HepG2 (cell line): ENCODE measurements at regions not wholly inside any gene's neighbourhood (a gene's known extent, or its start where the extent isn't known, plus 50 kb on each side); places are given as distances from the start of the nearest gene placed in this dataset.

Experiments used
- ATAC-seq: fragments of 200-7000 bp; cut with Tn5 transposase; 3 replicates; pipeline ENCODE4 v1.9.1; 2020; ENCODE audit warnings: mild to moderate bottlenecking, moderate library complexity
- BruUV-seq: library from RNA; stranded (reverse); fragments of 400-500 nt; replicated peaks from 2 replicates; lab custom pipeline; 2021; lab: Mats Ljungman, UMichigan
- CTCF ChIA-PET: fragments of 300-600 bp; formaldehyde crosslinking; extraction: SDS; loops from one replicate; lab custom pipeline; 2021; ENCODE audit warnings: low total read pairs, inconsistent platforms, low intra/inter-chr PET ratio; lab: Yijun Ruan, JAX
- POLR2A ChIA-PET: fragments of 350-600 bp; sonication (Branson Sonifier 250); formaldehyde crosslinking; loops from one replicate; lab custom pipeline; 2020; ENCODE audit warnings: antibody characterized with exemption, inconsistent platforms; lab: Yijun Ruan, JAX
- DNase-seq: peaks from one replicate; pipeline ENCODE4 v3.0.0-alpha.2; 2015; ENCODE audit warnings: low spot score
- FAIRE-seq: peaks from 3 replicates; lab custom pipeline; 2011; peaks lifted over from hg19 to GRCh38; lab: Jason Lieb, UNC
- H2AFZ ChIP-seq: one replicate; pipeline ENCODE4 v1.6.1; 2011; ENCODE audit warnings: low read length, inconsistent platforms
- H3K27ac ChIP-seq: fragments of 300-600 bp; 3 replicates; pipeline ENCODE4 v1.8.0; 2011; ENCODE audit warnings: mixed run types, mild to moderate bottlenecking, mixed read lengths, low read length, inconsistent platforms; ENCODE audit not compliant: insufficient read depth; ENCODE audit errors: extremely low read length
- H3K27me3 ChIP-seq, 2 experiments: fragments of 200-600 bp in 1 of 2; 2 replicates in 1 of 2; 3 replicates in 1 of 2; pipeline versions ENCODE4 v1.6.0 to v1.8.0; 2011; ENCODE audit warnings: low read length in 2 of 2, mild to moderate bottlenecking in 2 of 2, moderate library complexity in 2 of 2, inconsistent platforms in 1 of 2; ENCODE audit not compliant: insufficient read depth in 2 of 2, control insufficient read depth in 1 of 2
- H3K36me3 ChIP-seq, 2 experiments: fragments of 200-600 bp in 1 of 2; replicated peaks in 1 of 2; 2 replicates in 1 of 2; 3 replicates in 1 of 2; pipeline versions ENCODE4 v1.5.1 to v1.8.0; 2011; ENCODE audit warnings: low read length in 2 of 2, inconsistent platforms in 1 of 2; ENCODE audit not compliant: insufficient read depth in 2 of 2, control insufficient read depth in 1 of 2
- H3K4me1 ChIP-seq: 2 replicates; pipeline ENCODE4 v1.5.1; 2012; ENCODE audit warnings: low read length, inconsistent platforms; ENCODE audit not compliant: insufficient read depth
- H3K4me2 ChIP-seq: 2 replicates; pipeline ENCODE4 v1.6.0; 2011; ENCODE audit warnings: low read depth, low read length, inconsistent platforms
- H3K4me3 ChIP-seq, 3 experiments: fragments of 200-600 bp in 1 of 3; sonication (generic), shearing (Covaris generic) in 1 of 3; replicated peaks in 1 of 3; 2 replicates each; pipeline ENCODE4 v1.5.1; 2011 to 2016; ENCODE audit warnings: low read length in 3 of 3, inconsistent platforms in 2 of 3, low read depth in 2 of 3, mild to moderate bottlenecking in 2 of 3, control low read depth in 1 of 3, mixed read lengths in 1 of 3; ENCODE audit not compliant: insufficient read depth in 1 of 3
- H3K79me2 ChIP-seq: one replicate; pipeline ENCODE4 v1.6.1; 2011; ENCODE audit warnings: low read length, inconsistent platforms; ENCODE audit not compliant: insufficient read depth
- H3K9ac ChIP-seq: 2 replicates; pipeline ENCODE4 v1.6.0; 2011; ENCODE audit warnings: mild to moderate bottlenecking, low read depth, low read length, inconsistent platforms; ENCODE audit not compliant: insufficient read depth
- H3K9me3 ChIP-seq: 2 replicates; pipeline ENCODE4 v1.5.1; 2012; ENCODE audit warnings: mild to moderate bottlenecking, low read length
- H4K20me1 ChIP-seq: 2 replicates; pipeline ENCODE4 v1.6.0; 2011; ENCODE audit warnings: inconsistent platforms, mild to moderate bottlenecking, low read length, moderate library complexity; ENCODE audit not compliant: insufficient read depth
- AHR ChIP-seq: IDR thresholded peaks from 2 replicates; pipeline ENCODE4 v1.6.1; 2018; ENCODE audit warnings: missing genetic modification reagents, missing compliant biosample characterization
- BORCS8-MEF2B ChIP-seq: sonication (generic); formaldehyde crosslinking; IDR thresholded peaks from 2 replicates; pipeline ENCODE4 v1.8.0; 2022; ENCODE audit warnings: mild to moderate bottlenecking, missing genetic modification reagents
- ELF1 ChIP-seq: sonication (generic); formaldehyde crosslinking; IDR thresholded peaks from 2 replicates; pipeline ENCODE4 v1.4.0; 2020; ENCODE audit warnings: missing genetic modification reagents
- FOXK2 ChIP-seq: fragments of 450-650 bp; IDR thresholded peaks from 2 replicates; pipeline ENCODE4 v1.6.1; 2016
- KAT2B ChIP-seq: fragments of 150-350 bp; IDR thresholded peaks from 2 replicates; pipeline ENCODE4 v1.6.1; 2014; ENCODE audit warnings: low read depth, low read length, borderline replicate concordance
- KDM2A ChIP-seq: sonication (generic); formaldehyde crosslinking; IDR thresholded peaks from 2 replicates; pipeline ENCODE4 v1.4.0; 2020; ENCODE audit warnings: low read depth, missing genetic modification reagents, borderline replicate concordance
- MYNN ChIP-seq: sonication (generic); formaldehyde crosslinking; IDR thresholded peaks from 2 replicates; pipeline ENCODE4 v1.4.0; 2020; ENCODE audit warnings: mild to moderate bottlenecking, low read depth, missing genetic modification reagents
- NR2F1 ChIP-seq, 2 experiments: fragments of 450-650 bp in 1 of 2; formaldehyde crosslinking in 1 of 2; IDR thresholded peaks; 2 replicates each; pipeline versions ENCODE4 v1.5.0 to v1.6.1; 2016 to 2020; ENCODE audit warnings: mild to moderate bottlenecking in 1 of 2, missing compliant biosample characterization in 1 of 2, missing genetic modification reagents in 1 of 2, moderate library complexity in 1 of 2
- RFXAP ChIP-seq: sonication (generic); formaldehyde crosslinking; IDR thresholded peaks from 2 replicates; pipeline ENCODE4 v1.4.0; 2020; ENCODE audit warnings: missing genetic modification reagents, borderline replicate concordance
- SAFB2 ChIP-seq: sonication (generic); formaldehyde crosslinking; IDR thresholded peaks from 2 replicates; pipeline ENCODE4 v1.5.1; 2020; ENCODE audit warnings: missing genetic modification reagents, low read depth, mild to moderate bottlenecking, borderline replicate concordance
- SMYD3 ChIP-seq: sonication (generic); formaldehyde crosslinking; IDR thresholded peaks from 2 replicates; pipeline ENCODE4 v1.8.1; 2023; ENCODE audit warnings: mild to moderate bottlenecking, missing genetic modification reagents
- TARDBP ChIP-seq: sonication (generic); formaldehyde crosslinking; IDR thresholded peaks from 2 replicates; pipeline ENCODE4 v1.8.0; 2022; ENCODE audit warnings: mild to moderate bottlenecking, missing genetic modification reagents
- ZIK1 ChIP-seq: sonication (generic); formaldehyde crosslinking; IDR thresholded peaks from 2 replicates; pipeline ENCODE4 v1.5.0; 2020; ENCODE audit warnings: mild to moderate bottlenecking, low read depth, missing genetic modification reagents, borderline replicate concordance
- ZNF431 ChIP-seq: sonication (generic); formaldehyde crosslinking; IDR thresholded peaks from 2 replicates; pipeline ENCODE4 v1.9.0; 2022; ENCODE audit warnings: missing genetic modification reagents, low read depth, mild to moderate bottlenecking, borderline replicate concordance
- ZNF691 ChIP-seq: sonication (generic); formaldehyde crosslinking; IDR thresholded peaks from 2 replicates; pipeline ENCODE4 v1.4.0; 2020; ENCODE audit warnings: missing genetic modification reagents, low read depth, mild to moderate bottlenecking, borderline replicate concordance
- WGBS: methylation state at CpG from one replicate; pipeline ENCODE4 v1.1.6; 2017; ENCODE audit warnings: low lambda C conversion rate; 5-methylcytosine and 5-hydroxymethylcytosine counted together
- in situ Hi-C: cut with HindIII; loops from 2 replicates; pipeline ENCODE4 v1.10.0; 2017; ENCODE audit warnings: low pct_unique_long_range_greater_than_20kb; ENCODE audit not compliant: extremely low pct_ligation_motif_present
- intact Hi-C: fragments of 100-400 bp; cut with micrococcal nuclease; formaldehyde crosslinking; loops from one replicate; pipeline ENCODE4 v1.10.0; 2022; ENCODE audit not compliant: unreplicated experiment

DNA sequence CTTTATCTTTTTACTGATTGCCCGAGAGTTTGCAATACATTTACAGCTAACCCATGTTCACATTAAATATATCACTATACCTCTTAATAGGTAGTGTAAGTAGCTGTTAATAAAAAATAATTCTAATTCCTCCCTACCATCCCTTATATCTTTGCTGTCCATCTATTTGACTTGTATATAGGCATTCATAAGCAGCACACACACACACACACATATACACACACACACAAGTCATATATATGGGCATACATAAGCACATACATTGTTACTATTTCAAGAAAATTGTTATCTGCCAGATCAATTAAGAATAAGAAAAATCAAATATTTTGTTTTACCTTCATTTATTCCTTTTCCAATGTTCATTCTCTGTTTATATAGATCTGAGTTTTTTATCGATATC is 176.4 kb downstream of the PPP1R3A start (continued):
- TF ChIP-seq KAT2B: no peak

DNA sequence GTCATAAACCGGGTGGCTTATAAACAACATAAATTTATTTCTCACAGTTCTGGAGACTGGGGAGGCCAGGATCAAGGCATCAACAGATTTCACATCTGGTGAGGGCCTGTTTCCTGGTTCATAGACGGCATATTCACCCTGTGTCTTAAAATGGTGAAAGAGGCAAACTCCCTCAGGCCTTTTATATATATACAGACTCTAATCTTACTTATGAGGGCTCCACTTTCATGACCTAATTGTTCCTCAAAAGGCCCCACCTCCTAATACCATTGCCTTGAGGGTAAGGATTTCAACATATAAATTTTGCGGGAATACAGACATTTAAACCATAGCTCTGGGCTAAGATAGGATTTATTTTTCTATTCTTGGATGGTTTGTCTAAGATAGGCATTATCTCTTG is 187.2 kb downstream of the PPP1R3A start:
- no peak for ATAC-seq
- BruUV-seq: no TSS peak
- no peak for DNase-seq
- 0% methylated on average over 3 of the region's 3 CpGs for WGBS
- no peaks in the 10 kb centered on the region for H4K20me1 ChIP-seq
- in situ Hi-C loops (no loop called here), intact Hi-C loops (no loop called here)
- H3K27ac ChIP-seq: no peak overlapping the region
- TF ChIP-seq SMYD3 (CRISPR knock-in tag) (no peak), ZNF691 (CRISPR knock-in tag) (no peak), ZIK1 (CRISPR knock-in tag) (no peak), KDM2A (CRISPR knock-in tag) (no peak), BORCS8-MEF2B (CRISPR knock-in tag) (no peak), NR2F1 (CRISPR knock-in tag; IDR thresholded peaks at IDR 0.05) (no peak), TARDBP (no peak), RFXAP (CRISPR knock-in tag) (no peak), FOXK2 (no peak), ZNF431 (CRISPR knock-in tag) (no peak), ELF1 (CRISPR knock-in tag) (no peak), SAFB2 (CRISPR knock-in tag) (no peak), AHR (CRISPR knock-in tag) (no peak), MYNN (no peak)
- H3K4me3 ChIP-seq: no peak overlapping the region
- no peaks in the 10 kb centered on the region; a peak in 1 of 5 replicates for H3K27me3 ChIP-seq
- no peak overlapping the region for H3K9ac ChIP-seq
- CTCF ChIA-PET: no interaction called here
- no peak overlapping the region for H2AFZ ChIP-seq
- POLR2A ChIA-PET: no interaction called here
- H3K79me2 ChIP-seq: no peaks in the 10 kb centered on the region
- H3K9me3 ChIP-seq: no peaks in the 10 kb centered on the region
- no peak overlapping the region for H3K4me2 ChIP-seq
- no peaks in the 10 kb centered on the region for H3K36me3 ChIP-seq
- H3K4me1 ChIP-seq: no peaks in the 10 kb centered on the region
- no peak for FAIRE-seq
